IPS DF 19.7 (cell line): ENCODE measurements at regions not wholly inside any gene's neighbourhood (a gene's known extent, or its start where the extent isn't known, plus 50 kb on each side); places are given as distances from the start of the nearest gene placed in this dataset.

Experiments used
- DNase-seq: peaks from one replicate; pipeline ENCODE4 v3.0.0-alpha.2; 2013; ENCODE audit warnings: low read depth, low spot score

- DNase-seq = peak; percentile 17
Observed at GRCh38 chr4:121277194-121278105, 103.4 kb downstream of the QRFPR start.

GRCh38 chr4:121273191-121273590 is 107.6 kb downstream of the QRFPR start:
- no peak for DNase-seq

GRCh38 chr4:121272526-121272925 is 108.3 kb downstream of the QRFPR start:
- DNase-seq = no peak

GRCh38 chr4:121270389-121270788 is 106.3 kb upstream of the TNIP3 start:
- no peak for DNase-seq

- DNase-seq = no peak
Observed at GRCh38 chr4:121269001-121269400, 104.9 kb upstream of the TNIP3 start.

GRCh38 chr4:121266982-121267381 is 102.9 kb upstream of the TNIP3 start:
- no peak for DNase-seq

- no peak for DNase-seq
Observed at GRCh38 chr4:121256887-121257466, 92.9 kb upstream of the TNIP3 start.

GRCh38 chr4:121255986-121256750 is 92.0 kb upstream of the TNIP3 start:
- DNase-seq = no peak

- no peak for DNase-seq
Observed at GRCh38 chr4:121253961-121254360, 89.8 kb upstream of the TNIP3 start.

- peak; percentile 17 for DNase-seq
Observed at GRCh38 chr4:121252224-121252806, 88.2 kb upstream of the TNIP3 start.

GRCh38 chr4:121248747-121249146 is 84.6 kb upstream of the TNIP3 start:
- DNase-seq = no peak

GRCh38 chr4:121246698-121247097 is 82.6 kb upstream of the TNIP3 start:
- no peak for DNase-seq

- DNase-seq = no peak
Observed at GRCh38 chr4:121243485-121243884, 79.4 kb upstream of the TNIP3 start.

- DNase-seq = no peak
Observed at GRCh38 chr4:121242188-121242750, 78.1 kb upstream of the TNIP3 start.

GRCh38 chr4:121239951-121240350 is 75.8 kb upstream of the TNIP3 start:
- no peak for DNase-seq

- DNase-seq = no peak
Observed at GRCh38 chr4:121238461-121238860, 74.3 kb upstream of the TNIP3 start.

GRCh38 chr4:121237069-121237399 is 72.9 kb upstream of the TNIP3 start:
- DNase-seq = no peak

GRCh38 chr4:121236353-121237068 is 72.4 kb upstream of the TNIP3 start:
- DNase-seq = no peak

- no peak for DNase-seq
Observed at GRCh38 chr4:121233982-121234381, 69.9 kb upstream of the TNIP3 start.

- no peak for DNase-seq
Observed at GRCh38 chr4:121229993-121230392, 65.9 kb upstream of the TNIP3 start.

GRCh38 chr4:121228848-121229247 is 64.7 kb upstream of the TNIP3 start:
- DNase-seq = no peak
